ENCODE measurements at regions not wholly inside any gene's neighbourhood (a gene's known extent, or its start where the extent isn't known, plus 50 kb on each side); places are given as distances from the start of the nearest gene placed in this dataset.
A peak's percentile ranks its signal among the peaks of the same experiment; 100 is the strongest.

- no peak for DNase-seq (ENCODE audit: low read depth)
These were observed 178.0 kb upstream of the BMPER start for GRCh38 chr7:33727315-33727714.

GRCh38 chr7:33728873-33729551, 176.3 kb upstream of the BMPER start:
- DNase-seq (ENCODE audit: low read depth), result no peak

DNA sequence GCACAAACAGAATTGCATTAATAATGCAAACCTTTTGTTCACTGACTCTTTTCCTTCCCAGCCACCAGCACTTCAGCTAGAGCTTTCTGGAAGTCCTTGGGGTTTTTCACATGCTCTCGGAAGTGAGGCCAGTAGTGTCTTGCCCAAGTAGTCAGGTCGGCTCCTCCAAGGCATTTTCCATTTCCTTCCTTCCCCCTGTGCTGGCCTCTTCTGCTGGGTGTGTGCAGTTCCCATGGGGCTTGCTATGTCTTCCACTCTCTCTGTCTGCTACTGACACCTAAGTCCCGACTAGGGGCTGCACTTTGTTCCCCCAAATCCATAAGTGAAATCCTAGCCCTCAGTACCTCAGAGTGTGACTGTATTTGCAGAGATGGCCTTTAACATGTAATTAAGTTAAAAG, 175.6 kb upstream of the BMPER start:
- no peak for DNase-seq (ENCODE audit: low read depth)

GRCh38 chr7:33730958-33731357, 174.4 kb upstream of the BMPER start:
- peak; percentile 21 for DNase-seq (ENCODE audit: low read depth)

DNA sequence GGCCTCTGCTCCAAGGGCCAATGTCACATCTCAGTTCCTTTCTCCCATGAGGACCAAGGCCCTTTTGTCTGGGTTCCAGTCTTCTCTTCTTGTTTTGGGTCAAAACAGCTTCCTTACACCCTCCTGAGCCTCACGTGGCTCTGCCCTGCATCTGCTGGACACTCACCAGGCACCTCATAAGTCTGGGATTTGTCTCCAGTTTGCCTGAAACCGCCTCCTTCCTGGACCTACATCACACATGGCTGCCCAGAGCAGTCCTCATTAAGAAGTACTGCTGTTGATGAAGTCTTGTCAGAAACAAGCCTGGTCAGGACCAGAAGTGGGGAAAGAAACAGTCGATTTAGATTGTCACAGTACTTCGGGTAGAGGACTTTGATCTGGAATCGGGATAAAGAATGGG, 173.4 kb upstream of the BMPER start:
- no peak for DNase-seq (ENCODE audit: low read depth)

GRCh38 chr7:33732462-33732861, 172.9 kb upstream of the BMPER start:
- no peak for DNase-seq (ENCODE audit: low read depth)

- peak; percentile 67 for DNase-seq (ENCODE audit: low read depth)
These were observed 171.3 kb upstream of the BMPER start for GRCh38 chr7:33733870-33734650.

GRCh38 chr7:33735403-33735802, 169.9 kb upstream of the BMPER start:
- DNase-seq (ENCODE audit: low read depth), result no peak

DNA sequence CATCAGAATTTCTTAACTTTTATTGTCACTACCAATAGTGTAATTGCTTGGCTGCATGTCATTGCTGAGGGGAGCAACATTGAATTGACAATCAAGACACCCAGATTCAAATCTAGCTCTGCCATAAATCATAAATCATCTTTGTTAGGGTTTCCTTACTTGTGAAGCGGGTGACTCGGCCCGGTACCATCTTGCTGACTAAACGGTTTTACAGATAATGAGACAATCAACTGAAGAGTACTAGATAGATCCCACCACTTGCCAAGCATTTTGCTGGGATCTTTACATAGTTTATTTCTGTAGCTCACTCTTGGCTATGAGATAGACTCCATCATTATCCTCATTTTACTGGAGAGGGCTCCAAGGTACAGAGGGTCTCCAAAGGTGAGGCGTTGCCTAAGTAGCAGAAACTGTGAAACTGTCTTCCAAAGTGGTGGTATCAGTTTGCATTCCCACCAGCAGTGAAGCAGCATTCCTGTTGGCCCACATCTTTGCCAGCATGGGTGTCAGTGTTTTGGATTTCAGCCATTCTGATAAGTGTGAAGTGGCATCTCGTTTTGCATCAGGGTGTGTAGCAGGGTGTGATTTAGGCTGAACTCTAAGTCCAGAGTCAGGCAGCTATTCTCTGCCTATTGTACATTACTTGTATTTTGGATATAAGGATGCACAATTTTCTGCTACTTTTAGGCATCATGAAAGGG, 168.7 kb upstream of the BMPER start:
- no peak for DNase-seq (ENCODE audit: low read depth)

GRCh38 chr7:33738260-33738935, 166.9 kb upstream of the BMPER start:
- DNase-seq (ENCODE audit: low read depth), result no peak

- no peak for DNase-seq (ENCODE audit: low read depth)
These were observed 166.1 kb upstream of the BMPER start for GRCh38 chr7:33739286-33739685.

DNA sequence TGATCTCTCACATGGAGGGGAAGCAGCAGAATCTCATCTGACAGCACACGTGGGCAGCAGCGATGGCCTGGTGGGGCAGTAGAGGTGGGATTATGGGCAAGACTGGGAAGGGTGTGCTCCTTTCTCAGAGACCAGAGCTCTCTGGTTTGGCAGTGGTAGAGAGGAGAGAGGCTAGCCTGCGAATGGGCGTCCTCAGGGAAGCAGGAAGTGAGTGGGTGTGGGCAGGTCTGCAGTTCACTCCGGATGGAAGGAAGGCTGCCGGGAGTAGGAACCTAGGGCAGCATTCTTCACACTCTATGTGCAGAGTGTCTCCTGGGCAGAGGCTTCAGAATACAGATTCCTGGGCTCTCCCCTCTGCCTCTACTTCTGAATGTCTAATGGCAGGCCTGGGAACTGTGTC, 162.8 kb upstream of the BMPER start:
- DNase-seq (ENCODE audit: low read depth), result no peak

GRCh38 chr7:33742999-33743587, 162.2 kb upstream of the BMPER start:
- no peak for DNase-seq (ENCODE audit: low read depth)

DNA sequence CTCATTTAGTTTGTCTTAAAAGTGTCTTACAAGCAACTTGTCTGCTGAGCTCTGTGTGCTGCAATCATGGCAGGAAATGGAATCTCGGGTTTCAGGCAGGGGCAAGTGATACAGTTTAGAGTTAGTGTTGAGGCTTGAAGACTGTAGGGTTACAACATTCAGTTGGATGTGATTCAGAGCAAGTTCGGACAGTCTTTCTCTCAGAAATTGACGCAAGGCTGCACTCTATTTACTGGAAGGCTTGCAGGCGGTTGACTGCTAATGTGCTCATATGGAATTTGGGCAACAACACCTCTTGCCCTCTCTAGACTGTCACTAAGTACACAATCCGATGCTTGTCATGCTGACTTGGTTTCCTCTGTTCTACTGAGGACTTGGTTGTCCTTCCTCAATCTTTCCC, 161.7 kb upstream of the BMPER start:
- DNase-seq (ENCODE audit: low read depth), result peak; percentile 95

- DNase-seq (ENCODE audit: low read depth), result peak; percentile 37
These were observed 160.9 kb upstream of the BMPER start for GRCh38 chr7:33744293-33745075.

GRCh38 chr7:33745934-33746333, 159.4 kb upstream of the BMPER start:
- peak; percentile 14 for DNase-seq (ENCODE audit: low read depth)

DNA sequence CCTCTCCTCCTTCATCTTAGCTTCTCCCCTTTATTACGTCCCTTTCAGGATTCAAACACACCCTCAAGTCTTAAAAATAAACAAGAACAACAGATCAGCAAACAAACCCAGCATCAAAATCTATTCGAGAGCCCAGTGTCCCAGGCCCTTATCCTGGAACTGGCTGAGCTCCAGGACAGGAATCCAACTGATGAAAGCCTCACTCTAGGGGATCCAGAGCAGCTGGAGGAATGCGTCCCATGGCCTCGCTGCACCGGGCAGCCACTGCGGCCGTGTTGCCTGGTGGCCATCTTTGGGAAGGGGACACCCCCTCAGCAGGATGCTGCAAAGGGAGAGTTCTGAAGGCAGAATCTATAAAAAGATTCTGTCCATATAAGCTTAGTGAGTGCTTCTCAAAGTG, 156.5 kb upstream of the BMPER start:
- DNase-seq (ENCODE audit: low read depth), result peak; percentile 21

GRCh38 chr7:33750177-33750576, 155.2 kb upstream of the BMPER start:
- peak; percentile 35 for DNase-seq (ENCODE audit: low read depth)

GRCh38 chr7:33751443-33751842, 153.9 kb upstream of the BMPER start:
- no peak for DNase-seq (ENCODE audit: low read depth)

- no peak for DNase-seq (ENCODE audit: low read depth)
These were observed 151.3 kb upstream of the BMPER start for GRCh38 chr7:33753881-33754525.
